ENCODE measurements at regions not wholly inside any gene's neighbourhood (a gene's known extent, or its start where the extent isn't known, plus 50 kb on each side); places are given as distances from the start of the nearest gene placed in this dataset.

DNA sequence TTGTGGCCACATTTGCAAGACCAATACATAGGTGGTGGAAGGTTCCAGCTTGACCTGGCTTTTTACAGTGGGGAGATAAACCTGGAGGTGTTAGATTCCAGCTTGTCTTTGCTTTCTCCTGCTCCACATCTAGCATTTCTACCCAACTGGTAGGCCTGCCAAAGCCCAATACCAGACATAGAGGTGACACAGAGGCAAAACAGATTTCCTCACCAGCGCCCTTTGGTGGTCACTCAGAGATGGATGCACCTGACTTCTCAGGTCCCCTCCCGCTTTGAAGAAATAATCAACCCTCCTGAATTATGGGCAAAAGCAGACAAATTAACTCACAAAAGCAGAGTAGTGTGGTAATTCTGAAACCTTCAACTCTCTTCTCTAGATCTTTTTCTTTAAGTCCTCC is 1356.2 kb downstream of the FAM181B start:
- TF ChIP-seq, protein P1, sequence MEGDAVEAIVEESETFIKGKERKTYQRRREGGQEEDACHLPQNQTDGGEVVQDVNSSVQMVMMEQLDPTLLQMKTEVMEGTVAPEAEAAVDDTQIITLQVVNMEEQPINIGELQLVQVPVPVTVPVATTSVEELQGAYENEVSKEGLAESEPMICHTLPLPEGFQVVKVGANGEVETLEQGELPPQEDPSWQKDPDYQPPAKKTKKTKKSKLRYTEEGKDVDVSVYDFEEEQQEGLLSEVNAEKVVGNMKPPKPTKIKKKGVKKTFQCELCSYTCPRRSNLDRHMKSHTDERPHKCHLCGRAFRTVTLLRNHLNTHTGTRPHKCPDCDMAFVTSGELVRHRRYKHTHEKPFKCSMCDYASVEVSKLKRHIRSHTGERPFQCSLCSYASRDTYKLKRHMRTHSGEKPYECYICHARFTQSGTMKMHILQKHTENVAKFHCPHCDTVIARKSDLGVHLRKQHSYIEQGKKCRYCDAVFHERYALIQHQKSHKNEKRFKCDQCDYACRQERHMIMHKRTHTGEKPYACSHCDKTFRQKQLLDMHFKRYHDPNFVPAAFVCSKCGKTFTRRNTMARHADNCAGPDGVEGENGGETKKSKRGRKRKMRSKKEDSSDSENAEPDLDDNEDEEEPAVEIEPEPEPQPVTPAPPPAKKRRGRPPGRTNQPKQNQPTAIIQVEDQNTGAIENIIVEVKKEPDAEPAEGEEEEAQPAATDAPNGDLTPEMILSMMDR (IDR thresholded peaks at IDR 0.05): no peak
- no peak for TF ChIP-seq POLR2A (IDR thresholded peaks at IDR 0.05)

Data from adrenal gland (tissue), 5 donors.